Astrocyte of the spinal cord (primary cell): ENCODE measurements at regions not wholly inside any gene's neighbourhood (a gene's known extent, or its start where the extent isn't known, plus 50 kb on each side); places are given as distances from the start of the nearest gene placed in this dataset.

ENCODE experiments used
- DNase-seq: peaks from one replicate; pipeline ENCODE4 v3.0.0; 2011; ENCODE audit warnings: low read depth, low spot score
- H3K4me3 ChIP-seq: 2 replicates; pipeline ENCODE4 v1.5.1; 2011; ENCODE audit warnings: low read depth, mild to moderate bottlenecking, low read length, moderate library complexity
- CTCF ChIP-seq: IDR thresholded peaks from 2 replicates; pipeline ENCODE4 v1.5.1; 2012; ENCODE audit warnings: low read depth, mild to moderate bottlenecking, low read length, inconsistent platforms
- in situ Hi-C: cut with HindIII; loops from 2 replicates; pipeline ENCODE4 v1.10.0; 2017; ENCODE audit warnings: low sequenced_read_pairs

- TF ChIP-seq CTCF: no peak
- in situ Hi-C loops: no loop called here
Observed at GRCh38 chr10:10333622-10334021, 684.0 kb upstream of the CELF2 start.

GRCh38 chr10:10338339-10338738, 679.3 kb upstream of the CELF2 start:
- in situ Hi-C loops: no loop called here
- no peak for TF ChIP-seq CTCF
- no peak overlapping the region for H3K4me3 ChIP-seq
- DNase-seq: no peak

More at GRCh38 chr10:10333622-10334021, 684.0 kb upstream of the CELF2 start:
- H3K4me3 ChIP-seq: no peak overlapping the region
- DNase-seq: no peak

- H3K4me3 ChIP-seq: no peak overlapping the region
- DNase-seq: no peak
- no peak for TF ChIP-seq CTCF
- in situ Hi-C loops: no loop called here
Observed at GRCh38 chr10:10346390-10347150, 671.1 kb upstream of the CELF2 start.

- no peak for TF ChIP-seq CTCF
- H3K4me3 ChIP-seq: no peak overlapping the region
- DNase-seq: no peak
- in situ Hi-C loops: no loop called here
Observed at GRCh38 chr10:10350050-10350449, 667.6 kb upstream of the CELF2 start.

GRCh38 chr10:10351451-10351850, 666.2 kb upstream of the CELF2 start:
- in situ Hi-C loops: no loop called here
- DNase-seq: no peak
- TF ChIP-seq CTCF: no peak
- H3K4me3 ChIP-seq: no peak overlapping the region

- TF ChIP-seq CTCF: no peak
- no peak overlapping the region for H3K4me3 ChIP-seq
- in situ Hi-C loops: no loop called here
- no peak for DNase-seq
Observed at GRCh38 chr10:10353326-10353868, 664.3 kb upstream of the CELF2 start.
